ENCODE measurements at regions not wholly inside any gene's neighbourhood (a gene's known extent, or its start where the extent isn't known, plus 50 kb on each side); places are given as distances from the start of the nearest gene placed in this dataset.

DNA sequence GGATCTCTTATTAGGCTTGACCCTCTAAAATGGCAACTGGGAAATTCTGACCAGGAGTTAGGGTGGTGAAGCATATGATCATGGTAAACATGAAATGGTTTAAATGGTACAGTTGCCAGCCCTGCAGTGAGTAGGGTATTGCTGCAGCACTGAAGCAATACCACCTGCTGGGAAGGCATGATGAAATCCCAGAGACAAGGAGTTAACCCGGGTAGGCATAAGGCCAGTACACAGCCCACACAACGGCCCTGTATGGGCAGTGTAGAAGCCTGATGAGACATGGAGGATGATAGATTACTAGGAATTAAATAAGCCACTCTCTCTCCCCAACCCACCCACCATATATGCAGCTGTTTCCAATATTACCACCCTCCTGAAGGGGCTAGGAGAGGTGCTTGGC lies 197.4 kb upstream of the MOCS1 start:
- ATAC-seq (ENCODE audit: low read depth) = no peak
- intact Hi-C loops (cut with micrococcal nuclease) = no loop called here
- H3K27me3 Mint-ChIP-seq = no peaks in the 10 kb centered on the region
- no peak for DNase-seq
- no peaks in the 10 kb centered on the region for H3K4me1 Mint-ChIP-seq
- CTCF ChIA-PET = no interaction called here
- no peaks in the 10 kb centered on the region for H3K36me3 Mint-ChIP-seq (ENCODE audit: low read depth)
- H3K27ac Mint-ChIP-seq = no peak overlapping the region
- POLR2A ChIA-PET = no interaction called here
- TF ChIP-seq, protein P1, sequence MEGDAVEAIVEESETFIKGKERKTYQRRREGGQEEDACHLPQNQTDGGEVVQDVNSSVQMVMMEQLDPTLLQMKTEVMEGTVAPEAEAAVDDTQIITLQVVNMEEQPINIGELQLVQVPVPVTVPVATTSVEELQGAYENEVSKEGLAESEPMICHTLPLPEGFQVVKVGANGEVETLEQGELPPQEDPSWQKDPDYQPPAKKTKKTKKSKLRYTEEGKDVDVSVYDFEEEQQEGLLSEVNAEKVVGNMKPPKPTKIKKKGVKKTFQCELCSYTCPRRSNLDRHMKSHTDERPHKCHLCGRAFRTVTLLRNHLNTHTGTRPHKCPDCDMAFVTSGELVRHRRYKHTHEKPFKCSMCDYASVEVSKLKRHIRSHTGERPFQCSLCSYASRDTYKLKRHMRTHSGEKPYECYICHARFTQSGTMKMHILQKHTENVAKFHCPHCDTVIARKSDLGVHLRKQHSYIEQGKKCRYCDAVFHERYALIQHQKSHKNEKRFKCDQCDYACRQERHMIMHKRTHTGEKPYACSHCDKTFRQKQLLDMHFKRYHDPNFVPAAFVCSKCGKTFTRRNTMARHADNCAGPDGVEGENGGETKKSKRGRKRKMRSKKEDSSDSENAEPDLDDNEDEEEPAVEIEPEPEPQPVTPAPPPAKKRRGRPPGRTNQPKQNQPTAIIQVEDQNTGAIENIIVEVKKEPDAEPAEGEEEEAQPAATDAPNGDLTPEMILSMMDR (IDR thresholded peaks at IDR 0.05) = no peak
- H3K4me3 Mint-ChIP-seq = no peak overlapping the region
- H3K9me3 Mint-ChIP-seq = no peaks in the 10 kb centered on the region

DNA sequence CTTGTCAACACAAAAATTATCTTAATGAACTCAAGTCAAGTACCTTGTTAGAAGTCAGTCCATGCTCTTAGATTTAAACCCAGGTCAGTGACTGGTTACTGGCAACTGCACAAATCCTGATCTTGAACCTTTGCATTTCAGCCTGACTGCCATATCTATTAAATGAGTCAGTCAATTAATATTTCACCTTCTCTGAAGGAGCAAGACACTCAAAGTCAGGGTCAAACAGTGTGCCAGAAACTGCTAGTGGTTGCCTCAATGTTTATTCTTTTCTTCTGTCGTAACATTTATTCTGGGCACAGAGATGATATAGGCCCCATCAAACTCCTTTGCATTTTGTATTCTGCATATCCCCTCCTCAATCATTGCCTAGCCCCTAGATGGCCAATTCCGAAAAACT lies 193.9 kb upstream of the MOCS1 start:
- intact Hi-C loops (cut with micrococcal nuclease) = no loop called here
- H3K36me3 Mint-ChIP-seq (ENCODE audit: low read depth) = no peaks in the 10 kb centered on the region
- TF ChIP-seq, protein P1 (IDR thresholded peaks at IDR 0.05) = no peak
- no peaks in the 10 kb centered on the region for H3K9me3 Mint-ChIP-seq
- ChIA-PET CTCF (no interaction called here), POLR2A (no interaction called here)
- DNase-seq (no peak), ATAC-seq (ENCODE audit: low read depth) (no peak)
- H3K27ac Mint-ChIP-seq = no peak overlapping the region
- H3K4me3 Mint-ChIP-seq = no peak overlapping the region
- H3K27me3 Mint-ChIP-seq = no peaks in the 10 kb centered on the region
- H3K4me1 Mint-ChIP-seq = no peaks in the 10 kb centered on the region

DNA sequence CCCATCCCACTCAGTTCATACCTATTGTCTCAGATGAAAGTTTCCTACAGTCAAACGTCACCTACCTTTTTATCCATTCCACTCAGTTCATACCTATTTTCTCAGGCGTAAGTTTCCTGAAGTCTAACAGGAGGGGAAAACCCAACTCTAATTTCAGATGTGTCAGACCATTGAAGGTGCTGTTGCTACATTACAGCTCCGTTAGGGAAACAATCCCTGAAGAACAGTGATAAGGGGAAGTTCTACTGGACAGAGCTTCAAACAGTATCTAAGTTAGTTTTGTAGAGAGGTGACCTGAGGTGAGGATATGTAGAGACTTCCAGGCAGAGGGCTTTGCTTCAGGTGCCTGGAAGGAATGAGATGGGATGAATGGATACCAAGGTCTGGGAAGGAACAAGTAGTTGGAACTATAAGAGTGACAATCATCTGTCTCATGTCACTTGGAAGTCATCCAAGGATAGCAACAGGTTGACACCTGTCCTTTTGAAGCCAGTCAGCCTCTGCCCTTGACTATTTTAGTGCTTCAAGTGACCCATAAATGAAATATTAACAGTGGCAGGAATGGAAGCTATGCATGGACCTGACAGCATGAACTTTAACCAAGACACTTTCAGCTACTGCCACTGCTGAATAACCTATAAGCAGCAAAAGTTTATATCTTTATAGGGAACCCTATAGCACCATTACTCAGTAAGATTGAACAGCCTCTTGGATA lies 191.6 kb upstream of the MOCS1 start:
- no peaks in the 10 kb centered on the region for H3K9me3 Mint-ChIP-seq
- CTCF ChIA-PET = no interaction called here
- ATAC-seq (ENCODE audit: low read depth) (no peak), DNase-seq (no peak)
- no peaks in the 10 kb centered on the region for H3K4me1 Mint-ChIP-seq
- intact Hi-C loops (cut with micrococcal nuclease) = no loop called here
- H3K4me3 Mint-ChIP-seq = no peak overlapping the region
- POLR2A ChIA-PET = no interaction called here
- H3K27ac Mint-ChIP-seq = no peak overlapping the region
- TF ChIP-seq, protein P1 (IDR thresholded peaks at IDR 0.05) = no peak
- H3K27me3 Mint-ChIP-seq = no peaks in the 10 kb centered on the region
- no peaks in the 10 kb centered on the region for H3K36me3 Mint-ChIP-seq (ENCODE audit: low read depth)

DNA sequence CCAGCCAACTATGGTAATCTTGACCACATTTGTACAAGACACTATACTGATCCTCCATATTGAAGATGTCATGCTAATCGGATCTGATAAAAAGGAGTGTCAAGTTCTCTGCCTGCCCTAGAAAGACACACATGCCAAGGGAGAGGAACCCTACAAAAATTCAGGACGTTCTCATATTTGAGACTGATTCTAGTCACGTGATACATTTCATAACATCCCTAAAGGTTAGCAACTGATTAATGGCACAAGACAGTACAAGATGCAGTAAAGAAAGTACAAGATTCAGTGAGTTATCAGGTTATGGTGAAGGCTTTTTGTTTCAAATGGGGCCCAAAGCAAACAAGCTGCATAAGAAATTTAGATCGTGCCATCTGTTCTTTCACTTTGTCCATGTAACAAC lies 190.7 kb upstream of the MOCS1 start:
- Mint-ChIP-seq H3K27me3 (no peaks in the 10 kb centered on the region), H3K4me3 (no peak overlapping the region), H3K4me1 (no peaks in the 10 kb centered on the region), H3K36me3 (ENCODE audit: low read depth) (no peaks in the 10 kb centered on the region), H3K9me3 (no peaks in the 10 kb centered on the region), H3K27ac (no peak overlapping the region)
- intact Hi-C loops (cut with micrococcal nuclease) = no loop called here
- no peak for ATAC-seq (ENCODE audit: low read depth)
- TF ChIP-seq, protein P1 (IDR thresholded peaks at IDR 0.05) = no peak
- CTCF ChIA-PET = no interaction called here
- no peak for DNase-seq
- POLR2A ChIA-PET = no interaction called here

DNA sequence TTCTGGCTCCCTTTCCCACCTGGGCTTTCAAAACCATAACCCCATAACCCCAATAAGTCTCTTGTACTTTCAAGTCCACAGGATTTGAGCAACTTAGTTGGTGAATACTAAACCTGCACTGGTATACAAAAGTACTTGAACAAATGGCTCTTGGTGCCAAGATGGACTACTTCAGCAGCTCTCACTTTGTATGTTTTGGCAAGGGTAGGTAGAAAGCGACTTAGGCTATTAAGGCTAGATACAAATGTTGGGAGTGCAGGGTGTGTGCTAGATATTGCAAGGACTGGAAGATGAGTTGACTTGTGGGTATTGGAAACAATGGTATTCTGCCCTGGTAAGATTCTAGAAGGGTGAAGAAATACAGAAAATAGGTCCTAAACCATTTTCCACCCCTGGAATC lies 182.6 kb upstream of the MOCS1 start:
- Mint-ChIP-seq H3K4me1 (no peaks in the 10 kb centered on the region), H3K27me3 (no peaks in the 10 kb centered on the region), H3K27ac (no peak overlapping the region), H3K9me3 (no peaks in the 10 kb centered on the region), H3K36me3 (ENCODE audit: low read depth) (no peaks in the 10 kb centered on the region), H3K4me3 (no peak overlapping the region)
- ChIA-PET POLR2A (no interaction called here), CTCF (no interaction called here)
- TF ChIP-seq, protein P1 (IDR thresholded peaks at IDR 0.05) = no peak
- DNase-seq = no peak
- intact Hi-C loops (cut with micrococcal nuclease) = no loop called here
- ATAC-seq (ENCODE audit: low read depth) = no peak

Data from activated B cell treated with CpG ODN at 0.5 μM for 24 hours (primary cell).